HG02852 (cell line): ENCODE measurements at regions not wholly inside any gene's neighbourhood (a gene's known extent, or its start where the extent isn't known, plus 50 kb on each side); places are given as distances from the start of the nearest gene placed in this dataset.

Source experiments
- ATAC-seq: cut with Tn5 transposase; IDR thresholded peaks from one replicate; pipeline ENCODE4 v1.9.1; 2021; ENCODE audit warnings: mild to moderate bottlenecking, moderate library complexity; ENCODE audit not compliant: unreplicated experiment

DNA sequence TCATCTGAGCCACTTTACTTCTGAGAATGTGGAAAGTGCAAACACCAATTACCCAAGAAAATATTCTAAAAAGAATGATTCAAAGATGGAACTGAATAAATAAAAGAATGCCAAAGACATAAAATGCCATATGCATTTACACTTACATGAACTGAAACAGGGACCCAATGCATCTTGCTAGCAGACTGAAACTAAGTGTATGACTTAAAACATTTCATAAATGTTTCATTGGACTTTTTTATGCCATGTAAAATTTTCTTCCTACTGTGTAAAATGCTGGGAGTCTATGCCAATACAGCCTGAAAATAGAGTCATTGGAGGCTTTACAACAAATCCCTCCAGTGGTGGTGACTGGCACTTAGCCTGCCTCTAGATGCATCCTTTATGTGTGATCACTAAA is 735.1 kb upstream of the CCDC54 start:
- no peak for ATAC-seq

GRCh38 chr3:106643684-106644161 is 733.5 kb upstream of the CCDC54 start:
- no peak for ATAC-seq

GRCh38 chr3:106673926-106674569 is 703.2 kb upstream of the CCDC54 start:
- no peak for ATAC-seq

- no peak for ATAC-seq
Observed at GRCh38 chr3:106675451-106675850, 701.8 kb upstream of the CCDC54 start.

- ATAC-seq: no peak
Observed at GRCh38 chr3:106678657-106679390, 698.4 kb upstream of the CCDC54 start.

DNA sequence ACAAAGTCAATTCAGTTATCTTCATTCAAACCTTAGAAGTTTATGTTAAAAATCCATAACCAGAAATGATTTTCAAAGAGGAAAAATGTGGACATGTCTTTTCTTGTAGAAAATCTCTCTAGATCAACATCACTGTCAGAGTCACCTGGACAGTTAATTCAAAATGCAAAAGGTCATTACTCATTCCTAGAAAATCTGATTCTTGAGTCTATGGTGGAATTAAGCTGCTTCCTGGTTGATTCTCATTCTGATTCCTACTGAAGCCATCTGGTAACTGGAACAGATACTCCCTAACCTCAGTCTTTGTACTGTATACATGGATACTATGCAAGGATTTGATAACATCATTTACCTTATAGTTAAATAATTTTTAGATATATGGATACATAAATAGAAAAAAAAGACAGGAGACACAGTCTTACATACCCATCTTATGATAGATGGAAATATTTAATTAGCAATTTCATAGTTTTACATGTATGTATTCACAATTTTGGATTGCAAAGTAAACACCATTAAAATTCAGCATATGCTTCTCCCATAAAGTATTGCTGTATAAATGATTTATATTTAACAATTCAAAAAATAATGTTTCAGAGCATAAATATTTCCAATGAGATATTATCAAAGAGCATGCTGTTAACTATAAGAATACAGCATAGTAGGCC is 693.2 kb upstream of the CCDC54 start:
- ATAC-seq: no peak

- no peak for ATAC-seq
Observed at GRCh38 chr3:106685745-106686144, 691.5 kb upstream of the CCDC54 start.

- ATAC-seq: no peak
Observed at GRCh38 chr3:106687905-106688304, 689.3 kb upstream of the CCDC54 start.

GRCh38 chr3:106688464-106688863 is 688.8 kb upstream of the CCDC54 start:
- no peak for ATAC-seq

DNA sequence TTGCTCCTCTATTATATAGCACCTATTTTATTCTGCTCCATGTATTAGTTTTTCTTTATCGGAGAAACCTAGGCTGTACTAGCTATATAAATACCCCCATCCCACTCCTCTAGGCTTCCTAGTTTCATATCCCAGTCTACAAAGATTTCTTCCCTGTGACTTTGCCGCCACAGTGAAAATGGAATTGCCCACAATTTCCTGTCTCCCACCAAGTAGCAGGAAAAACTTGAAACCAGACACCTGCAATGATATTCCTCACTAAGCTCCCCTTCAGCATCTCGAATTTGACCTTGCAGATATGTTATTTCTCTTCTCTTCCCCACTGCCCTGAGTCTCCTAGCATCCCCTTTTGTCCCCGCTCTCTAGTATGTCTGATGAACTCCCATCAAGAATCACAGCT is 685.8 kb upstream of the CCDC54 start:
- ATAC-seq: no peak

- no peak for ATAC-seq
Observed at GRCh38 chr3:106692624-106693023, 684.6 kb upstream of the CCDC54 start.

DNA sequence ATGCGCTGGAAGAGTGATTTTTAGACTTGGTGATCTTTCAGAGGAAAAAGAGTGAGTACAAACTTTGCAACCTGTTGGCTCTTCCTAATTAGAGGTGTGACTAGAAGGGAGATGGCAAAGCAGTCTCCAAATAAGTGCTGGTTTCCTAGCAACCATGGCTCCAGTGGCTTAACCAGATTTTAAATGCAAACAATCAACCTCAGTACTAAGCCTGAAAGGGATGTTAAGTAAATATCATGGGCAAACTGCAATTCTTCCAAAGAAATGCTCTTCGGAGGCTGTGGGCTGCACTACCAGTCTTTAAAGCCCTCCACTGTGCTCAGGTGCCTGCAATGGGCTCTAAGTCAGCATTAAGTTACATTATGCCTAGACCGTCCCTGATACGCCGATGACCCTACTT is 678.1 kb upstream of the CCDC54 start:
- no peak for ATAC-seq

DNA sequence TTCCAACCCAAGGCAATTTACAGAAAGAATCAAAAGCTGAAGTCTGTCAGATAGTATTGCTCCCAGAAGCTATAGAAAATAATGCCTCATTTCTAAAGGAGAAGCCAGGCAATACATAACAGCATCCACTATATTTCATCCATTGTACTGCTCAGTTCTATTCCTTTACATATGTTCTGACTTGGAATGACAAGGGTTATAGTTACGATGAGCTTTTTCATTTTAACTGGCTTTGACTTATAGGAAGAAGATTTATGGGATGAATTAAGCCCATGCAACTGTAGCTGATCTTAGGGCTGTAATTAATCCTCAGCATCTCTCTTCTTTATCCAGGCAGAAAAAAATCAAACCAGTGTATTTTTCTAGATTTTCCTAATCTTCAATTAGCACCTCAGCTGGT is 676.3 kb upstream of the CCDC54 start:
- no peak for ATAC-seq

DNA sequence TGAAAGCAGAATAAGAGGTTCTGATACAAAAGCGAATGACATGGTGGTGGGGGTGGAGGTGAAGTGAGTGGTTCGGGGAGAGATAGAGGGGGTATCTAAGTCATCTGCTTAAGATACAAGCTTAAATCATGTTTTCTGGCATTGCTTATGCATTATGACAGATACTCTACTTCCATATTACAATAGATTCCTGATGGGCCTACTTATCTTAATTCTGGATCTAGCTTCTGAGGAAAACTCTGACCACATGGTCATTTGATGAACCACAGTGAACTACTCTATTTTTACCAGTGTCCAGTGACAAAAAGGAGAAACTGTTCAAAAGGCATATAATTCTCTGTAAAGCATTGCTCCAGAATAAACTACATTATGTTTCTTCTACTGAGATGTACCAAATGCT is 673.7 kb upstream of the CCDC54 start:
- no peak for ATAC-seq

DNA sequence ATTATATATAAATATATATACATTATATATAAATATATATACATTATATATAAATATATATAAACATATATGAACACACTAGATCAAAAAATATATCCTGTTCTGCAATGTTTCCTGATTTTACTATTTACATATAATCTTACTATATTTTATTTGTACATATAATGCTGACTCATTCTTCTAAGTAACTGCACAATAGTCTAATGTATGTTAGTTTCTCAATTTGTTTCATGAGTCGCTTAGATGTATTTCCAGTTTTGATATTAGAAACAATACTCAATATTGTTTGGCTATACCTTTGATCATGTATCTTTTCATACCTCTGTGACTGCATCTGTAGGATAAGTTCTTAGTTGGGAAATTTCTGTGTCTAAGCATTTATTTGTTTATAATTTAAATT is 669.9 kb upstream of the CCDC54 start:
- no peak for ATAC-seq

GRCh38 chr3:106710596-106710995 is 666.6 kb upstream of the CCDC54 start:
- no peak for ATAC-seq

DNA sequence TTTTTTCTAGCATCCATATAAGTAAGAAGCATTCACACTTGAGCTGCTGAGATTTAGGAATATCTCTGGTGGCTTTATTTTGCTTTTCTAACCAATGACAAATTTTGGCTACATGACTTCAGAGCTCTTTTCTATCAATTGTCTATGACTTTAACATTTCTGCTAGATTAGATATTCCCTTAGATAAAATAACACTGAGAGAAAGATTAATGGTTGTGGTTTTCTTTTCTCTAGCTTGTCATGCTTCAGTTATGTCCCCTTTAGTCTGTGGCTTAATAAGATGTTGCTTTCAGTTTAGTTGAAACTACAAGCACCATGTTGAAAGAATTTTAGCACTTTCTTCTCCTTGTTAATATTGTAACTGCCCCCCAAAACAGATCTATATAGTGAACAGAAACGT is 665.6 kb upstream of the CCDC54 start:
- ATAC-seq: no peak

- ATAC-seq: no peak
Observed at GRCh38 chr3:106714400-106714799, 662.8 kb upstream of the CCDC54 start.

DNA sequence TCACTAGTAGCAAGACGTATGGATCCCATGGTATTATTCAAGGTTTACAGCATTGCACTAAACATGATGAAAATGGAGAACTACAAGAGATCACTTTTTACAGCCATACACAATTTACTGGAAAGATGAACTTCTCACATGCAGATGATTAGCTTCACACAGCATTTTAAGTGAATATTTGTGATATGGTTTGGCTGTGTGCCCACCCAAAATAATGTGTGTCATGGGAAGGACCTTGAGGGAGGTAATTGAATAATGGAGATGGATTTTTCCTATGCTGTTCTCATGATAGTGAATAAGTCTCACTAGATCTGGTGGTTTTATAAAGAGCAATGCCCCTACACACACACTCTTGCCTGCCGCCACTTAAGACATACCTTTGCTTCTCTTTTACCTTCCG is 662.0 kb upstream of the CCDC54 start:
- no peak for ATAC-seq

DNA sequence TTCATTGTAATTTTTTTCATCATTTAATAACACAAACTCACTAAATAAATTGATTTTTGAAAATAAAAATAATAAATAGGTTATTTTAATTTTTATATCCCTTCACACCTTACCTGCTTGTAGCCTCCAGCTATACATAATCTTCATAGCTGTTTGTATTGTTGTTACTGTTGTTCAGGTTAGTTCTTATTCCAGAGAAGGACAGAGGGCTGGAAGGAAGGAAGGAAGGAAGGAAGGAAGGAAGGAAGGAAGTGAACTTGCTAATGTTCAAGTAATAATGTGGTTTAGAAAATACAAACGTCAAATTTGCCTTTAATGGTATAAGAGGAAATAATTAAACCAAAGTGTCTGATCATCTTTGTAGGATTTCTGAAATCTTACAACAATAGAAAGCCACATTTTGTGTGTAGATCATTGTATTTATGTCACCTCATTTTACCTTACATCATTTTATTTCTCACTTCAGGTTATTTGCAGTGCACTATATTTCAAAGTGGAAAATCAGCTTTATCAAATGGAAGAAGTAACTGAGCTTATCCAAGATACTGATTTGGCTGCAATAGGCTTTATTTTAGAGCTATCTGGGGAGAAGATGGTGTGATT is 660.0 kb upstream of the CCDC54 start:
- ATAC-seq: no peak

DNA sequence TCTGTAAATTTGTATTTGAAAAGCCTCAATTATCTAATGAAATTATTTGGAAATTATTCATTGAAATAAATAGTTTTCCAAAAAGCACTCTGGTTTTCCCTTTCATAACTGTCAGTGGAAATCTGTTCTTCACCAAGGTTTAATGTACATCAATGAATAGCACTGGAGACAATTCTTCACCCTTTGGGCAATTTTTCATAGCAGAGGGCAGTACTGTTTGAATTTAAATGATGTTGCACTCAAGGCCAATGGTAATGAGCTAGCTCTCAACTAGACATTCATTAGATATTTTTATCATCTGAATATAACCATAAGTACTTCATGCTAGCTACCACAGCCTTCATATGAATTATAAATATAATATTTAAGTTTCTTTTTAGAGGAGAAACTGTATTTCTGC is 658.2 kb upstream of the CCDC54 start:
- no peak for ATAC-seq

DNA sequence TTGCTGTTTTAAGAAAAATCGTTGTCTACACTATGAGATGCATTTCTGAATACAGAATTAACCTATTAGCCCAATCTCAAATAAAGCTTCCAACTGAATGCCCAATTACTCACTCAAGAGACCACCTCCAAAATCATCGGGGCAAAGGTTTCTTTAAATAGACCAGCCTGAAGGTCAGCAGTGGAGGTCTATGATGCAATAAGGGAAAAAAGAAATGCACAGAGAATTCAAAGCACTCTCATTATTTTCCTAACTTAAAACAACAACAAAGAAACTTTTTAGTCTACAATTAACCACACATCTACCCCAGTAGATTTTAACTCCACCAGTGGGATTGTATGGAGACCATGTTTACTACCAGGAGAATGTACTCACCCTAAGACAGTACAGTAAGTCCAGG is 657.7 kb upstream of the CCDC54 start:
- ATAC-seq: no peak
